K562 (cell line): ENCODE measurements at regions not wholly inside any gene's neighbourhood (a gene's known extent, or its start where the extent isn't known, plus 50 kb on each side); places are given as distances from the start of the nearest gene placed in this dataset.

Experiments used
- ATAC-seq: fragments of 200-7000 bp; cut with Tn5 transposase; 3 replicates; pipeline ENCODE4 v1.9.1; 2020; ENCODE audit warnings: moderate library complexity
- BruUV-seq: library from RNA; stranded (reverse); fragments of 400-500 nt; replicated peaks from 2 replicates; lab custom pipeline; 2021; lab: Mats Ljungman, UMichigan
- CTCF ChIA-PET: fragments of 300-600 bp; formaldehyde crosslinking; extraction: SDS; loops from one replicate; lab custom pipeline; 2021; ENCODE audit warnings: low intra/inter-chr PET ratio; lab: Yijun Ruan, JAX
- POLR2A ChIA-PET: fragments of 300-600, 350-650 bp; sonication (Branson Sonifier 250); formaldehyde crosslinking; extraction: SDS; loops from one replicate; lab custom pipeline; 2021; ENCODE audit warnings: antibody characterized with exemption, inconsistent platforms; lab: Yijun Ruan, JAX
- DNase-seq, 4 experiments: peaks; one replicate each; pipeline versions ENCODE4 v3.0.0 to v3.0.0-alpha.2; 2011 to 2018; ENCODE audit warnings: low spot score in 3 of 4, mixed read lengths in 3 of 4; ENCODE audit errors: extremely low read depth in 1 of 4
- FAIRE-seq: peaks from 2 replicates; lab custom pipeline; 2011; peaks lifted over from hg19 to GRCh38; lab: Jason Lieb, UNC
- H2AFZ ChIP-seq: 2 replicates; pipeline ENCODE4 v1.6.0; 2011; ENCODE audit warnings: low read depth, low read length, control low read depth, inconsistent platforms
- H3K27ac ChIP-seq: fragments of 200-600 bp; 3 replicates; pipeline ENCODE4 v1.8.0; 2011; ENCODE audit warnings: low read depth, mild to moderate bottlenecking, control low read depth, inconsistent platforms, low read length, moderate library complexity, mixed read lengths; ENCODE audit errors: extremely low read depth
- H3K27me3 ChIP-seq, 2 experiments: fragments of 300-600 bp in 1 of 2; 2 replicates in 1 of 2; 3 replicates in 1 of 2; pipeline versions ENCODE4 v1.6.0 to v1.8.0; 2011; ENCODE audit warnings: inconsistent platforms in 2 of 2, low read length in 2 of 2, mild to moderate bottlenecking in 1 of 2, mixed read lengths in 1 of 2, moderate library complexity in 1 of 2; ENCODE audit not compliant: control insufficient read depth in 2 of 2, insufficient read depth in 2 of 2
- H3K36me3 ChIP-seq: fragments of 300-600 bp; 3 replicates; pipeline ENCODE4 v1.8.0; 2011; ENCODE audit warnings: mild to moderate bottlenecking, low read length, inconsistent platforms; ENCODE audit not compliant: control insufficient read depth, insufficient read depth
- H3K4me1 ChIP-seq, 2 experiments: fragments of 200-600 bp in 1 of 2; replicated peaks in 1 of 2; 2 replicates in 1 of 2; 3 replicates in 1 of 2; pipeline versions ENCODE4 v1.5.1 to v1.8.0; 2011; ENCODE audit warnings: inconsistent platforms in 2 of 2, low read length in 2 of 2, mild to moderate bottlenecking in 1 of 2, mixed read lengths in 1 of 2, moderate library complexity in 1 of 2; ENCODE audit not compliant: control insufficient read depth in 2 of 2, insufficient read depth in 2 of 2
- H3K4me2 ChIP-seq: 2 replicates; pipeline ENCODE4 v1.6.1; 2011; ENCODE audit warnings: low read length, control low read depth, inconsistent platforms, mixed read lengths; ENCODE audit not compliant: insufficient read depth
- H3K4me3 ChIP-seq: fragments of 200-600 bp; sonication (generic), shearing (Covaris generic); 2 replicates; pipeline ENCODE4 v1.5.1; 2016; ENCODE audit warnings: control low read depth, inconsistent platforms
- H3K79me2 ChIP-seq: fragments of 200-600 bp; 3 replicates; pipeline ENCODE4 v1.8.0; 2011; ENCODE audit warnings: low read length, inconsistent platforms; ENCODE audit not compliant: control insufficient read depth, insufficient read depth
- H3K9ac ChIP-seq, 2 experiments: 2 replicates each; pipeline versions ENCODE4 v1.6.0 to v1.6.1; 2011; ENCODE audit warnings: low read depth in 2 of 2, low read length in 2 of 2, control low read depth in 1 of 2, inconsistent platforms in 1 of 2, mild to moderate bottlenecking in 1 of 2, mixed read lengths in 1 of 2; ENCODE audit not compliant: insufficient read depth in 1 of 2
- H3K9me1 ChIP-seq: one replicate; pipeline ENCODE4 v1.6.0; 2011; ENCODE audit warnings: inconsistent platforms, mild to moderate bottlenecking, low read length, moderate library complexity; ENCODE audit not compliant: control insufficient read depth, insufficient read depth
- H3K9me3 ChIP-seq: replicated peaks from 2 replicates; pipeline ENCODE4 v1.5.1; 2011; ENCODE audit warnings: low read depth, low read length, inconsistent platforms; ENCODE audit not compliant: control insufficient read depth, insufficient read depth
- H4K20me1 ChIP-seq: replicated peaks from 2 replicates; pipeline ENCODE4 v1.6.1; 2011; ENCODE audit warnings: low read length, inconsistent platforms, mixed read lengths; ENCODE audit not compliant: control insufficient read depth, insufficient read depth
- BRF1 ChIP-seq: IDR thresholded peaks from 3 replicates; pipeline ENCODE4 v1.6.1; 2011; ENCODE audit warnings: borderline replicate concordance, mild to moderate bottlenecking; ENCODE audit not compliant: insufficient read length; ENCODE audit errors: extremely low read depth
- CEBPB ChIP-seq: fragments of 450-650 bp; IDR thresholded peaks from 2 replicates; pipeline ENCODE4 v1.6.1; 2016; ENCODE audit warnings: missing genetic modification characterization, missing compliant biosample characterization
- SAFB2 ChIP-seq: fragments of 200-400 bp; formaldehyde crosslinking; IDR thresholded peaks from 2 replicates; pipeline ENCODE4 v1.6.1; 2018; ENCODE audit warnings: borderline replicate concordance, low read length, low read depth, moderate library complexity; ENCODE audit not compliant: severe bottlenecking
- ZNF586 ChIP-seq: fragments of 450-650 bp; formaldehyde crosslinking; conservative IDR thresholded peaks from 2 replicates; pipeline ENCODE4 v1.4.0; 2020; ENCODE audit warnings: mild to moderate bottlenecking, moderate library complexity
- WGBS: fragments of 100-300 bp; shearing (Covaris generic); methylation state at CpG from one replicate; pipeline ENCODE4 v1.1.6; 2016; ENCODE audit warnings: low coverage, mixed read lengths; ENCODE audit not compliant: insufficient coverage; ENCODE audit errors: missing lambda C conversion rate; 5-methylcytosine and 5-hydroxymethylcytosine counted together
- in situ Hi-C: fragments of 300-500 bp; cut with MboI; formaldehyde crosslinking; loops from 4 replicates; pipeline ENCODE4 v1.15.0; 2018; ENCODE audit warnings: inconsistent platforms, mixed read lengths
- intact Hi-C: fragments of 100-400 bp; cut with micrococcal nuclease; formaldehyde crosslinking; loops from 2 replicates; pipeline ENCODE4 v1.14.2; 2022
- TF ChIP-seq, protein P1 (sequence below): fragments of 450-650 bp; IDR thresholded peaks from 2 replicates; pipeline ENCODE4 v1.6.1; 2014; ENCODE audit warnings: low read depth, mild to moderate bottlenecking, moderate library complexity, borderline replicate concordance
- TF ChIP-seq, protein P2 (sequence below), 2 experiments: fragments of 450-650 bp; IDR thresholded peaks; 2 replicates each; pipeline ENCODE4 v1.6.1; 2018; ENCODE audit warnings: mild to moderate bottlenecking in 2 of 2, low read depth in 1 of 2; ENCODE audit not compliant: partially characterized antibody in 2 of 2
- TF ChIP-seq, protein P3 (sequence below): sonication (generic); formaldehyde crosslinking; IDR thresholded peaks from 2 replicates; pipeline ENCODE4 v1.8.0; 2022; ENCODE audit warnings: missing genetic modification reagents, mild to moderate bottlenecking, borderline replicate concordance

DNA sequence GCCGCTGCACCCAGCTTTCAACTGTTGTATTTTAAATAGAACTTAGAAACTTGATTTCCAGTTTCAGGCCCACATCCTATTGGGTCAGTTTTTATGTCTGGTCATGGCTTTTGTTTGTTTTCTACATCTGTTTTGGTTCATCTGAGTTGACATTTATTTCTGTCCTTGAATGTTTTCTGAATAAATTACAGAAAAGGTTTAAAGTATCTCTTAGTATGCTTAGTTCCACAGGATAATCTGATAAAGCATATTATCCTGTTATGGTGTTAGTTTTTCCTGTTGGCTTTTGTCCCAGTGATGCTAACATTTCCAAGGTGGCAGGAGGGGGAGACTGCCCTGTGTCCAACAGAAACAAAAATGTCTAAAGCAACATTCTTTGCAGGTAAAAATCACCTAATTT is 733.2 kb downstream of the INHBA start (continued):
- TF ChIP-seq, protein P1, sequence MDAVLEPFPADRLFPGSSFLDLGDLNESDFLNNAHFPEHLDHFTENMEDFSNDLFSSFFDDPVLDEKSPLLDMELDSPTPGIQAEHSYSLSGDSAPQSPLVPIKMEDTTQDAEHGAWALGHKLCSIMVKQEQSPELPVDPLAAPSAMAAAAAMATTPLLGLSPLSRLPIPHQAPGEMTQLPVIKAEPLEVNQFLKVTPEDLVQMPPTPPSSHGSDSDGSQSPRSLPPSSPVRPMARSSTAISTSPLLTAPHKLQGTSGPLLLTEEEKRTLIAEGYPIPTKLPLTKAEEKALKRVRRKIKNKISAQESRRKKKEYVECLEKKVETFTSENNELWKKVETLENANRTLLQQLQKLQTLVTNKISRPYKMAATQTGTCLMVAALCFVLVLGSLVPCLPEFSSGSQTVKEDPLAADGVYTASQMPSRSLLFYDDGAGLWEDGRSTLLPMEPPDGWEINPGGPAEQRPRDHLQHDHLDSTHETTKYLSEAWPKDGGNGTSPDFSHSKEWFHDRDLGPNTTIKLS, result no peak
- TF ChIP-seq, protein P2, sequence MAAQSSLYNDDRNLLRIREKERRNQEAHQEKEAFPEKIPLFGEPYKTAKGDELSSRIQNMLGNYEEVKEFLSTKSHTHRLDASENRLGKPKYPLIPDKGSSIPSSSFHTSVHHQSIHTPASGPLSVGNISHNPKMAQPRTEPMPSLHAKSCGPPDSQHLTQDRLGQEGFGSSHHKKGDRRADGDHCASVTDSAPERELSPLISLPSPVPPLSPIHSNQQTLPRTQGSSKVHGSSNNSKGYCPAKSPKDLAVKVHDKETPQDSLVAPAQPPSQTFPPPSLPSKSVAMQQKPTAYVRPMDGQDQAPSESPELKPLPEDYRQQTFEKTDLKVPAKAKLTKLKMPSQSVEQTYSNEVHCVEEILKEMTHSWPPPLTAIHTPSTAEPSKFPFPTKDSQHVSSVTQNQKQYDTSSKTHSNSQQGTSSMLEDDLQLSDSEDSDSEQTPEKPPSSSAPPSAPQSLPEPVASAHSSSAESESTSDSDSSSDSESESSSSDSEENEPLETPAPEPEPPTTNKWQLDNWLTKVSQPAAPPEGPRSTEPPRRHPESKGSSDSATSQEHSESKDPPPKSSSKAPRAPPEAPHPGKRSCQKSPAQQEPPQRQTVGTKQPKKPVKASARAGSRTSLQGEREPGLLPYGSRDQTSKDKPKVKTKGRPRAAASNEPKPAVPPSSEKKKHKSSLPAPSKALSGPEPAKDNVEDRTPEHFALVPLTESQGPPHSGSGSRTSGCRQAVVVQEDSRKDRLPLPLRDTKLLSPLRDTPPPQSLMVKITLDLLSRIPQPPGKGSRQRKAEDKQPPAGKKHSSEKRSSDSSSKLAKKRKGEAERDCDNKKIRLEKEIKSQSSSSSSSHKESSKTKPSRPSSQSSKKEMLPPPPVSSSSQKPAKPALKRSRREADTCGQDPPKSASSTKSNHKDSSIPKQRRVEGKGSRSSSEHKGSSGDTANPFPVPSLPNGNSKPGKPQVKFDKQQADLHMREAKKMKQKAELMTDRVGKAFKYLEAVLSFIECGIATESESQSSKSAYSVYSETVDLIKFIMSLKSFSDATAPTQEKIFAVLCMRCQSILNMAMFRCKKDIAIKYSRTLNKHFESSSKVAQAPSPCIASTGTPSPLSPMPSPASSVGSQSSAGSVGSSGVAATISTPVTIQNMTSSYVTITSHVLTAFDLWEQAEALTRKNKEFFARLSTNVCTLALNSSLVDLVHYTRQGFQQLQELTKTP (IDR thresholded peaks at IDR 0.05; ENCODE audit: low read depth in 1 of 2, partially characterized antibody in 2 of 2), result no peak
- TF ChIP-seq CEBPB (tag) (no peak), BRF1 (no peak)

DNA sequence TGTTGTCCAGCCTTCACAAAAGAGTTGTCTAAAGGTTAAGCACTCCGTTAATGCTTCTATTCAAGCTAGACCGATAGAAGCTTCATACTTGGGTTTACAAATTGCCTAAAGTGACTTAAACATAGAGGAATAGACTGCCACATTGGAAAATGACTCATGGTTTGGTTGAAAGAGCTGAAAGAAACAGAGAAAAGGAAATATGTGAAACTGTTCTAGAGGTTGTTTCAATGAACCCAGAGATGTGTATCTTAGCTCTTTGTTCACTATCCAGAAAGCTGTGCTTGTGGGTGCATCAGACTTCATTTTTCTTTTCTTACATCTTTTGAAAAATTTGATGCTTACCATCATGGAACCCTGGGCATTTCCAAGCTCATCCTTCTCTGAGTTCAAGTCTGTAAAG is 736.2 kb downstream of the INHBA start:
- ATAC-seq (no peak), FAIRE-seq (no peak), DNase-seq (no peak)
- Histone ChIP-seq H3K79me2 (no peaks in the 10 kb centered on the region), H3K9ac (no peak overlapping the region), H3K4me3 (no peak overlapping the region), H4K20me1 (no peaks in the 10 kb centered on the region), H3K9me3 (no peaks in the 10 kb centered on the region), H3K4me1 (no peaks in the 10 kb centered on the region), H2AFZ (no peak overlapping the region), H3K9me1 (no peaks in the 10 kb centered on the region), H3K27ac (no peak overlapping the region), H3K4me2 (no peak overlapping the region), H3K27me3 (no peaks in the 10 kb centered on the region)
- intact Hi-C loops, result no loop called here
- CTCF ChIA-PET, result no interaction called here
- 0% methylated on average over 2 of the region's 2 CpGs for WGBS
- in situ Hi-C loops, result no loop called here
- BruUV-seq, result no TSS peak
- TF ChIP-seq, protein P3, sequence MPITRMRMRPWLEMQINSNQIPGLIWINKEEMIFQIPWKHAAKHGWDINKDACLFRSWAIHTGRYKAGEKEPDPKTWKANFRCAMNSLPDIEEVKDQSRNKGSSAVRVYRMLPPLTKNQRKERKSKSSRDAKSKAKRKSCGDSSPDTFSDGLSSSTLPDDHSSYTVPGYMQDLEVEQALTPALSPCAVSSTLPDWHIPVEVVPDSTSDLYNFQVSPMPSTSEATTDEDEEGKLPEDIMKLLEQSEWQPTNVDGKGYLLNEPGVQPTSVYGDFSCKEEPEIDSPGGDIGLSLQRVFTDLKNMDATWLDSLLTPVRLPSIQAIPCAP (CRISPR knock-in tag), result no peak
- TF ChIP-seq SAFB2 (no peak), ZNF586 (CRISPR knock-in tag) (no peak)
- TF ChIP-seq, all 486 proteins: peak for 0
- H3K36me3 ChIP-seq, result no peaks in the 10 kb centered on the region
- POLR2A ChIA-PET, result no interaction called here
